ENCODE measurements at regions not wholly inside any gene's neighbourhood (a gene's known extent, or its start where the extent isn't known, plus 50 kb on each side); places are given as distances from the start of the nearest gene placed in this dataset.

DNA sequence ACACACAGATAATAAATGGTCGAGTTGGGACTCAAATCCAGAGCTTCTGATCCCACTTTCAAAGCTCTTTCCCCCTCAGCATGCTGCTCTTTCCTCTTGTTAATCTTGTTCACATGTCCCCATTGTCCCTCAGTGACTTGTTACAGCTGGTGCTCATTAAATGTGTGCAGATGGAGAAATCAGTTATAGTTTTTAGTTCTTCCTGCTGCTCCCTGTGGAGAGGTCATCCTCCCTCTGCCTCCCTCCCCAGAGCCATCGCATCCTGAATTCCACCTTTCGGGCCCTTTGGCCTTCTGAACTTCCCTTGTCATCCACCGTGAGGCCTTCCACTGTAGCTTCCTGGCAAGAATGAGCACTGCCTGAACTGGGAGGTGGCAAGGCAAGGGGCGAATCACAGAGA lies 179.6 kb downstream of the WSCD1 start:
- Histone ChIP-seq H3K4me1 (no peaks in the 10 kb centered on the region), H3K36me3 (no peaks in the 10 kb centered on the region), H3K4me3 (no peak overlapping the region), H3K27ac (replicated peaks in 1 of 4) (no peak overlapping the region), H3K27me3 (peaks cover 0 to 30% (median 0%) of the 10 kb centered on the region in 4 donors), H3K9me3 (no peaks in the 10 kb centered on the region)
- intact Hi-C loops (cut with DNase I): no loop called here
- WGBS: 27% methylated on average over 5 of the region's 5 CpGs
- no peak for DNase-seq (ENCODE audit: extremely low spot score)
- no peak for TF ChIP-seq EP300 (IDR thresholded peaks at IDR 0.05)
- no peak for TF ChIP-seq POLR2AphosphoS5 (IDR thresholded peaks at IDR 0.05)
- TF ChIP-seq POLR2A (IDR thresholded peaks at IDR 0.05; ENCODE audit: low read depth): no peak
- TF ChIP-seq, protein P1, sequence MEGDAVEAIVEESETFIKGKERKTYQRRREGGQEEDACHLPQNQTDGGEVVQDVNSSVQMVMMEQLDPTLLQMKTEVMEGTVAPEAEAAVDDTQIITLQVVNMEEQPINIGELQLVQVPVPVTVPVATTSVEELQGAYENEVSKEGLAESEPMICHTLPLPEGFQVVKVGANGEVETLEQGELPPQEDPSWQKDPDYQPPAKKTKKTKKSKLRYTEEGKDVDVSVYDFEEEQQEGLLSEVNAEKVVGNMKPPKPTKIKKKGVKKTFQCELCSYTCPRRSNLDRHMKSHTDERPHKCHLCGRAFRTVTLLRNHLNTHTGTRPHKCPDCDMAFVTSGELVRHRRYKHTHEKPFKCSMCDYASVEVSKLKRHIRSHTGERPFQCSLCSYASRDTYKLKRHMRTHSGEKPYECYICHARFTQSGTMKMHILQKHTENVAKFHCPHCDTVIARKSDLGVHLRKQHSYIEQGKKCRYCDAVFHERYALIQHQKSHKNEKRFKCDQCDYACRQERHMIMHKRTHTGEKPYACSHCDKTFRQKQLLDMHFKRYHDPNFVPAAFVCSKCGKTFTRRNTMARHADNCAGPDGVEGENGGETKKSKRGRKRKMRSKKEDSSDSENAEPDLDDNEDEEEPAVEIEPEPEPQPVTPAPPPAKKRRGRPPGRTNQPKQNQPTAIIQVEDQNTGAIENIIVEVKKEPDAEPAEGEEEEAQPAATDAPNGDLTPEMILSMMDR (IDR thresholded peaks at IDR 0.05): no peak

DNA sequence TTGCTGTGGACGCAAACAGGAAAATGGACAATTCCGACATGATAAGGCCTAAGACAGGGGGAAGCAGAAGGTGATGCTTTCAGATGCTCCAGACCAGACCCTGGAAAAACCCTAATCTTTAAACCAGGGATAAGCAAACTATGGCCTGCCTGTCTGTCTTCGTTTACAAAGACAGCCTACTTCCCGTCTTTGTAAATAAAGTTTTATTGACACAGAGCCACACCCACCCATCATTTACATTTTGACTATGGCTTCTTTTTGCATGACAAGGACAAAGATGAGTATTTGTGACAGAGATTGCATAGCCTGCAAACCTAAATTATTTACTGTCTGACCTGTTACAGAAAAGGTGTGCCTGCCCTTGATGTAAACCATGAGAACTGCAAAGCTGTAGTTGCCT lies 177.9 kb downstream of the WSCD1 start:
- DNase-seq (ENCODE audit: extremely low spot score): no peak
- TF ChIP-seq, protein P1 (IDR thresholded peaks at IDR 0.05): no peak
- TF ChIP-seq EP300 (IDR thresholded peaks at IDR 0.05): no peak
- no peak for TF ChIP-seq POLR2A (IDR thresholded peaks at IDR 0.05; ENCODE audit: low read depth)
- no peak for TF ChIP-seq POLR2AphosphoS5 (IDR thresholded peaks at IDR 0.05)
- intact Hi-C loops (cut with DNase I): no loop called here
- Histone ChIP-seq H3K27ac (replicated peaks in 1 of 4) (no peak overlapping the region), H3K9me3 (no peaks in the 10 kb centered on the region), H3K27me3 (peaks cover 0 to 29% (median 0%) of the 10 kb centered on the region in 4 donors), H3K4me1 (no peaks in the 10 kb centered on the region), H3K4me3 (no peak overlapping the region), H3K36me3 (no peaks in the 10 kb centered on the region)
- 83% methylated on average over 4 of the region's 4 CpGs for WGBS

DNA sequence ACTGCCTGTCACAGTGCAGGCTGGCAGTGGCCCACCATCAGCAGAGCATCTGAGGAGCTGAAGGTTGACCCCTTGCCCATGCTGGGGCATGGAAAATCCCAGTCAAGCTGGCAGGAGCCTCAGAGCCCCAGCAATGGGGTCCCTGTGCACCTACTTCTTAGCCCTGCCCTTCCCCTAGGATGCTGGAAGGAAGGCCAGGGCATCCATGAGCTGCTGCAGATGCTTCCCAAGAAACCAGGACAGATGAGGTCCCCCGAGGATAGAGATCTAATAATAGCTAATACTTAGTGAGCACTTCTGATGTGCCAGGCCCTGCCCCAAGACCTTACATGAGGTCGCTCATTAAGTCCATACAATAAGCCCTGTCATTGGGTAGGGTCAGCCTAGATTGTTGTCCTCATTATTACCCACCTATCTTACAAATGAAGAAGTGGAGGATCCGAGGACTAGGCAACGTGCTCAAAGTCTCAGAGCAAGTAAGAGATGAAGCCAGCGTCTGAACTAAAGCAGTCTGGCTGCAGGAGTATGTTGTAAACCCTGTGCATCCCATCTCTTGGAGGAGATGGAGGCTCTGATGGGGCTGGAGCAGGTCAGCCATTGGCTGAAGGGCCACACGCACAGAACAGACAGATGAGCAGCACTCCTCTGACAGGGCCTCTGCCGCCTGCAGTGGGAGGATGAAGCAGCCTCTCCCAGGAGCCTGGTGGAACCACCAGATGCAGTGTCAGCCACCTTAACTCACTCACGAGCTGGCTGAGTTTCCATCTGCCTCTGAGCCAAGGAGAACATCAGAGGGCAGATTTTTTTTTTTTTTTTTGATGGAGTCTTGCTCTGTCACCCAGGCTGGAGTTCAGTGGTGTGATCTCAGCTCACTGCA lies 175.4 kb downstream of the WSCD1 start:
- intact Hi-C loops (cut with DNase I): no loop called here
- Histone ChIP-seq H3K4me3 (no peak overlapping the region), H3K27me3 (peaks cover 0 to 38% (median 0%) of the 10 kb centered on the region in 4 donors), H3K27ac (replicated peaks in 1 of 4) (no peak overlapping the region), H3K36me3 (no peaks in the 10 kb centered on the region), H3K9me3 (no peaks in the 10 kb centered on the region), H3K4me1 (no peaks in the 10 kb centered on the region)
- 64% methylated on average over 8 of the region's 8 CpGs for WGBS
- peak; percentile 90 for DNase-seq (ENCODE audit: extremely low spot score)
- TF ChIP-seq POLR2AphosphoS5 (IDR thresholded peaks at IDR 0.05): no peak
- TF ChIP-seq EP300 (IDR thresholded peaks at IDR 0.05): no peak
- TF ChIP-seq POLR2A (IDR thresholded peaks at IDR 0.05; ENCODE audit: low read depth): no peak
- TF ChIP-seq, protein P1 (IDR thresholded peaks at IDR 0.05): no peak

- H3K4me3 ChIP-seq: no peak overlapping the region
- H3K9me3 ChIP-seq: no peaks in the 10 kb centered on the region
- H3K27me3 ChIP-seq: peaks cover 0 to 38% (median 0%) of the 10 kb centered on the region in 4 donors
- intact Hi-C loops (cut with DNase I): no loop called here
- DNase-seq (ENCODE audit: extremely low spot score): peak; percentile 84
- no peak overlapping the region for H3K27ac ChIP-seq (replicated peaks in 1 of 4)
- no peaks in the 10 kb centered on the region for H3K4me1 ChIP-seq
- TF ChIP-seq POLR2A (IDR thresholded peaks at IDR 0.05; ENCODE audit: low read depth) (no peak), POLR2AphosphoS5 (IDR thresholded peaks at IDR 0.05) (no peak)
- TF ChIP-seq, protein P1 (IDR thresholded peaks at IDR 0.05): no peak
- H3K36me3 ChIP-seq: no peaks in the 10 kb centered on the region
- 43% methylated on average over 3 of the region's 4 CpGs for WGBS
Measured at GRCh38 chr17:6244796-6245195, 174.6 kb downstream of the WSCD1 start.

Data from esophagus muscularis mucosa (tissue), 4 donors.